GM21360 (cell line): ENCODE measurements at regions not wholly inside any gene's neighbourhood (a gene's known extent, or its start where the extent isn't known, plus 50 kb on each side); places are given as distances from the start of the nearest gene placed in this dataset.

ENCODE experiments used
- ATAC-seq: cut with Tn5 transposase; IDR thresholded peaks from one replicate; pipeline ENCODE4 v1.9.1; 2021; ENCODE audit warnings: mild to moderate bottlenecking, moderate library complexity; ENCODE audit not compliant: unreplicated experiment

DNA sequence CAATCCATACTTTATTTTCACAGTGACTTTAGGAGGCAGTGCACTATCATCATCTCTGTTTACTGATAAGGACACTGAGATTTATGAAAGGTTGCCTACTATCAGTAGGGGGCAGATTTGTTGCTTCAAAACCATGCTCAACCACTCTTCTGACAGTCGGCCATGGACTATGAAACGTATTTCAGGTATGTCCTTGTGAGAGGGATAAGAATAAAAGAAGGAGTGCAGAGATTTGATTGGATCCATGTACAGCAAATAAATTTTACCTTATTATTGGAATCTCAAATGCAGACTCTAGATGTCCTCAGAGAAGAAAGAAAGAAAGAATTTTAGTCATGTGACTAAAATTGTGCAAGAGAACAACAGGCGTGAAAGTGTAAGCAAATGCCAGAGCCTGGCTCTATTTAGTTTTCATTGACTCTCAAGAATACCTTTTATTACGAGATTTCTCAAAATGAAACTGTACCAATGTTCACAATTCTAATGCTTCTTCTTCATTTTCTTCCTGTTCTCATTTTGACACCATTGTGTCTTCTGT lies 296.6 kb upstream of the RASA1 start:
- ATAC-seq = peak; percentile 71

DNA sequence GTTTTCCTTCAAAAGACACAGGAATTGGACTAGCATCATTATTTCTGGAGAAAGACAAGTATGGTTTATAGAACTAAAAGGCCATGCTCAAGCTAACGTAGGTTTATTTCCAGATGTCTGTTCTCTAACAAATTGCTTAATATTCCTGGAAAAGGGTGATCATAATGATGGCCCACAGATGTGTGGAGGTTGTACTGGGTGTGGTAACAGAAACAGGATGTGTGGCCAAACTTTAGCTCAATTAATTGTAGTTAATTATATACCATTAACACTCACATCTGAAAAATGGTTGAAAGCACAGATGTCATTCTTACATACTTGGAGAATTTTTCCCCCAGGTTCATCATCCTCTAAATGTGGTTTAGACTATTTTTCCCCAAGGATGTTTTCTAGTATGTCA lies 292.7 kb upstream of the RASA1 start:
- ATAC-seq = no peak

DNA sequence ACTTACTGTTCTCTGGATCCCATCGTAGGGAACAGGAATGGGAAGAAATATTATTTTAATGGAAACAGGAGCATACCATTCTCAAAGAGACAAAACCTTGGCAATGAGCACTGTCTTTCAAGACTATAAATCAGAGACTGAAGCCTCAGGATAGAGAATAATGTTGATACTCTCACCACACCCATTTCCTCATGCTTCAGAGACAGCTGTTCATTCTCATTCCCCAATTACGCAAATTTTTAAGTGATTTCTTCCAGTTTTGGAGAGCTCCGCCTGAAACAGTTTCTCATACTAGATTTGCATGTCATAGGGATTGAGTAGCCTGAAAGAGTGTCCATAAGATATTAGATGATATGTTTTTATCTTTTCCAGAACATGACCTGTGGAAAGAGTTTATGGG lies 290.5 kb upstream of the RASA1 start:
- ATAC-seq = no peak

DNA sequence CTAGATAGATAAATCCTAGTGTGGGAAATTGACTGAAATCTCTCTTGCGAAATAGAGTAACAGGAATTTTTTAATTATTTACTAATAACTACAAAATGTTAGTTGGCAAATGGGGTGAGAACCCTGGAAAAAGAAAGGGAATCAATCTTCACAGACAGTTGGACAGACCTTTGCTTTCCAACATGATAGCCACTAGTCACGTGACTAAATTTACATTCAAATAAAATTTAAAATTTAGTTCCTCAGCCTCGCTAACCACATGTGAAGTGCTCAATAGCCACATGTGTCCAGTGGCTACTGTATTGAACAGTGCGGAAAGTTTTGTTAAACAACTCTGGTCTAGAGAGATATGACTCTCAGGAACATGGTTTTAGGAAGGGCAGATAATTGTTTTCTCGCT lies 289.9 kb upstream of the RASA1 start:
- ATAC-seq = no peak

DNA sequence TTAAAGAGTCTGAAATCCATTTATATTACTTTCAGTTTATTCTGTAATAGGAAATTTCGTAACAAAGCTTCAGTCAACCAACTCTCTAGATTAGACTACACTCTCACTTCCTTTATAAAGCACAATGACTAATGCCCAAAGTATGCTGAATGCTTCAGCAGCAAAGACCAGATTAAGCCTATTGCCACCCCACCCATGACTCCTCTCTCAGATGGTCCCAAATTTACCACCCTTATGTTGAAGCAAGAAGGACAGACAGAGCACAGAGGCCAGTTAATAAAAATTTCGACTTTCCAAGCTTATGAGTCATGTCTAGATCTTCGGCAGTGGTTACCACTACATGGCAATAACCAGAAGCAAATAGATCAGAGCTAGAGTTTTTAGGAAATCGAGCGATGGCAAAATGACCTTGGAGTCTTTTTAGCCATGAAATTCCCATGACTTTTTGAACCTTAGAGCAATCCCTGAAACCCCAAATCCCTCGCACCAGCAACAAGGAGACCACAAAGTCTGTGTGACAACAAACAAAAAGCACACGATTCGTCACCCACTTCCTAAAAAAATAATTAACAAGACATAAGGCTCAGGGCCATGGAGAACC lies 287.8 kb upstream of the RASA1 start:
- peak; percentile 76 for ATAC-seq

DNA sequence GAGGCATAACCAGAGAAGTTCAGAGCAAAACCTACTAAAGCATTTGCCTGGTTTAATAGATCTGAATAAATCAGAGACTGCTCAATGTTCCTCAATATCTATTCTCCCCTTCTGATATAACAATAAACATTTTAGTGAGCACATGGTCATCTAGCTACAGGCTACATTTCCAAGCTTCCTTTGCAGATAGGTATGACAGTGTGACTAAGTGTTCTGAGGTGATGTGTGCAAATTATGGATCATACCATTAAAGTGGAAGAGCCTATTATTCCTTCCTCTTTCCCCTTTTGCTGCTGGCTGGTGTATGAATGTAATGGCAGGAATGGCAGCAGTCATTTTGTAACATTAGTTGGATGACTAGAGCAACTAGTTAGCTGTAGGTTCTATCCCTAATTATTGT lies 285.8 kb upstream of the RASA1 start:
- no peak for ATAC-seq

DNA sequence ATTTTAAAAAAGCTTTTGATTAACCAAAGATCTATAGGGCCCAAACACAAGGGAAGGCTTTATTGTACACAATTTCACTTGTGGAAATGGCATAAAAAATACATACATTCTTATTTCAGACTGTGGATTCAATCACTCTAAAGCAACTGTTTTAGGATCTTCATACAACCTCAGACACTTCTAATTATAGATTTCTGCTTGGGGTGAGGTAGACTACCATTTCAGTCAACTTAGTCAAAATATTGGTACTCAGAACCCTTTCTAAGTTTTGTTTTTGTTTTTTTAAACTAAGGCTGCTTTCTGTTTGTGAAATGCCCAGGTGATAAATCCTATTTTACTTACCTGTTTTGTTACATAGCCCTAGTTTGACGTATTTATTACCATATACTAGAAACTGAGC lies 284.5 kb upstream of the RASA1 start:
- ATAC-seq = peak; percentile 46

DNA sequence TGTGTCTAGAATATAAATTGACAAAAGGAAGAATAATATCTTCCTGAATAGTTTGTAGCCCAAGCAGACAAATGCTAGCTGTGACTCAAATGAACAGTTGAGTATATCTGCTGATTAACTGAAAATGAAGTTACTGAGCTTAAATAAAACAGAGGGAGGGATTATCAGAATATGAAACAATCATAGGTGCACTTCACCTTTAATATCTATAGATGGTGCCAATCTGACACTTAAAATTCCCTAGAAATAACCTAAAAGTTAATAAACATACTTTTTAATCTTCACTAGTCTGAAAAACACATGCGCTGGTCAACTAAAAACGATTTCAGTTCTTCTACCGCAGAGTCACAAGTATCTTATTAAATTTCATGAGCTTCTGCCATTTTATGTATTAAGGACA lies 280.8 kb upstream of the RASA1 start:
- ATAC-seq = no peak

DNA sequence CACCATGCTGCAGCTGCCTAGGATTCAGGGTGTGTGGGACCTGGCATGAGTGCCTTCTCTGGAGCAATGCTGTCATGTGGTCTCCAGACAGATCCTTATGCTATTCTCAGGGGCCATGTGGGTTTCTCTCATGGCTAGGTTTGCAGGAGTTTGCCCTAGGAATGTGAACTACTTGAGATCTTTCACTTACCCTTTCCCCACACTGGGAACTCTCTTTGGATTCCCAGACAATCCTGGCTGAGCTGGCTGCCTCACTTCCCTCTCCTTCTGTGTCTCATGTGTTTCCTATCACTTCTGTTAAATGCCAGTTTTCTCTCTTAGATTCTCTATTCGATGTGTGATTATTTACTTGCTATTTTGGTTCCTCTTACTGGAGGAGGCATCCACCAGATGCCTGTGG lies 270.2 kb upstream of the RASA1 start:
- no peak for ATAC-seq

DNA sequence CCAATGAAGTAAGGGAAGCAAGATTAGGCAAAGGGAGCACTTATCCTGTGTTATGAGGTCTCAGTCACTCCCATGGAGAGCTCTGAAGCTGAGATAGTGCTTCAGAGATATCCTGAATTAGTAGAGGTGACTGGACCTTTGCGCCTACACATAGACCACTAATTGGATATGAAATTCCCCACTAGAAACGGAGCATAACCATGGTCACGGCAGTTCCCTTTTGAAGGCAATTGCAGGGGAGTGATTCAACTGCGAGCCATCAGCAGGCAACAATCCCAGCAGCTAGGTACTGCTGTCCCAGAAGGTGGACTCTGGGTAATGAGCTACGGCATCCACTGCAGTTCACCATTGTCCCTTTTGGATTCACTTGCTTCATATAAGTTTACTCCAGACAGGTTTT lies 267.7 kb upstream of the RASA1 start:
- ATAC-seq = no peak

DNA sequence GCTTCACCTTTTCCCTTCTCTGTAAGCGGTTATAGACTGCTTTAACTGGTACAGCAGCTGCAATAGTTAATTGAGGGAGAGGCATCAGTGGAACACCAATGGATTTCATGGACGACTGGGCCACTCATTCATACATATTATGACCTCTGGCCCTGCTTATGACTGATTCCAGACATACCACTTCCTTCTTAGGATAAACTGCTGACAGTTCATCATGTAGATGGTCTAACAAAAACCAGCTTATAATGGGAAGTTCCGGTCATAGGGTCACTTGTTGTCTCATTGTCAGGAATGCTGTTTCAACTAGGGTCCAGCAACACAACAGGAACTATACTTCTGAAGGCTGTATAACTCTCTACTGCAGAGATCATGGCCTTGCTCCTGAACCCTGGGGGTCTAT lies 265.2 kb upstream of the RASA1 start:
- ATAC-seq = no peak

DNA sequence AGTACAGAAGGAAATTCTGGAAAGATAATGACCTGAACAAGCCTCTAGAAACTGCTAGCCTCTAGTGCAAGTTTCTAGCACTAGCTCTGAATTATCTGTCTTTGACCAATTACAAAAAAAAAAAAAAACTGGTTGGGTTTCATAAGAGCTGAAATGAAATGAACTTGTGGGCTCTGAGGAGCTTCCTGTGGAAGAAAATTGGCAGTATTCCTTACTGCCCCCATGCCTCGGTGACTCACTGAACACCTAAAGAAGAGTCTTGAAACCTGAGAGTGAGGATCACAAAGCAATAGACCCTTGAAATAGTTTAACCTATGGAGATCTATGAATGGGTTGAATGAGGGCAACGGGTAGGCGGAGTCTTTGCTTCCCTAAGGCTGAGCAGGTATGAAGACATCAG lies 263.6 kb upstream of the RASA1 start:
- ATAC-seq = no peak

DNA sequence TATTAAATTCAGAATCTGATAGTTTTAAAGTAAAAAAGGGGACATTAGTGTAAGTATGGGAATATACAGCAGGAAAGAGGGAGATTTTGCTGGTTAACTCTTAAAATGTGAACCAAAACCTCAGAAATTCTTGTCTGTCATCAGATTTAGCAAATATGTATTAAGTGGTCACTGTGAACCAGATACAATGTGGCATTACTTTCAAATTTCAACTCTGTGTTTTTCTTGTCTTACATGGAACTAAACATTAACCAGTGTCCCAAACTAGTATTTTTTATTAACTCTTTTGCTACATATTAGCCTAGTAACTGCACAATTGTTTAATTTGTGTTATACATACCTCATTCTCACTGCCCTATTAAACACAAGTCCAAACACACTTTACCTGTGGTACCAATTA lies 259.9 kb upstream of the RASA1 start:
- ATAC-seq = no peak

DNA sequence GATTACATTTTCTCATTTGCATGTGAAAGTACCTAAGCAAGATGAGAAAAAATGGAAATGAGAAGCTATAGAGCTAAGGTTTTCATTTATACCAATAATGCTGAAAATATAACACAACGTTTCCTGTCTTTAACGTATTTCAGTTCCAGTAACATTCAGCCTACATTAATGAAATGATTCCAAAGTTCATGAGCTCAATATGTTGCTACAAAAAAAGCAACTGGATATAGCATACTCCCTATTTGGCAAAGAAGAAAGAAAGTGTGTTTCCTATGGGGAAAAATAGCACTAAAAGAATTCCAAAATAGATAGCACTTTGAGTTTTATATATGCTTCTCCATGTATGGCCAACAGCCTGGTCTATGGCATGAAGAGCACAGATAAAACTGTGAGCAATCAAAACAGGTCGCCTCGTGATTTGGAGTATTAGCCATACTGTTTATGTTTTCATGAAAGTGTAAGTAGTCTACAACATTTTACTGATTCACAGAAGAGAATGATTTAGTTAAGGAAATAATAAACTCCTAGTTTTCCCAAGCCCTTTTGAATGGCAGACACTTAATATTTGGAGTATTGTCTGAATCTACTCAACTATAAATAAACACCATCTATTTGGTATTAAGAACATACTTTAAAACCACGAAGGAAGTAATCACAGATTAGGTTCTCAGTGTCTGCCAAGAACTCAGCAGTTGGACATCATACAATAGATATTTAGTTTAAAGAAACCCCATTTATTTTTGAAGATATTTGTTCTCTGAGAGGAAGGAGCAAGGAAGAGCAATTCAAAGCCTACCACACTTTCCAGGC lies 258.7 kb upstream of the RASA1 start:
- ATAC-seq = no peak

DNA sequence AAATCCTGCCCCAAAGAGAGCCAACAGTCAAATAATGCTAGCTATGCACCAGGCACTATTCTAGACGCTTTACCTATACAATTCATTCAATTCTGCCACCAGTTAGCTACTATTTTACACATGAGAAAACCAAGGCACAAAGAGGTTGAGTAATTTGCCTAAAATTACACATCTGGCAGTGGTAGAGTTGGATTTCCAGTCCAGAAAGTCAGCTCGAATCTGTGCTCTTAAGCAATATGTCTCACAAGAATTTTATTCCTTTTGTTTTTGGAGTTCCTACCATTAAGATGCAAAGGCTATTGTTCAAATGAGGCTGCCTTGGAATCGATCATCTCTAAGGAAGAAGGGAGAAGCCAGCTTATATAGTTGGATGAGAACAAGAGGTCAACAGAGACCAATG lies 256.9 kb upstream of the RASA1 start:
- ATAC-seq = no peak

DNA sequence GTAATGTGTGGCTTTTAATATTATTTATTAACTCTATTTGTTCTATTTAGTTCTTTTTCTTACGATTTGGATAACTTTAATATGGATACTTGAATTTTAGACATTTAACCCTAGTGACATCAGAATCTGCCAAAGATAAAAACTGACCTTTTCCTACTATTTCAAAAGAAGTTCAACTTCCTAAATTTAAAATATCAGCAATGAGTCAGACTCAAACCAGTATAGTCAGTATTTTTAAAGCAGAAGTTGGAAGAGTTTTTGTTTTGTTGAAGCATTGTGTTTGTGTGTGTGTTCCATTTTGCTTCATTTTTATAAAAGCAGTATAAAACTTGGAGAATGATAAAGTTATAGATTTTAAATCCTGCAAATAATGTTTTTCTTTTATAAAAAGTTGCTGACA lies 251.8 kb upstream of the RASA1 start:
- ATAC-seq = no peak

DNA sequence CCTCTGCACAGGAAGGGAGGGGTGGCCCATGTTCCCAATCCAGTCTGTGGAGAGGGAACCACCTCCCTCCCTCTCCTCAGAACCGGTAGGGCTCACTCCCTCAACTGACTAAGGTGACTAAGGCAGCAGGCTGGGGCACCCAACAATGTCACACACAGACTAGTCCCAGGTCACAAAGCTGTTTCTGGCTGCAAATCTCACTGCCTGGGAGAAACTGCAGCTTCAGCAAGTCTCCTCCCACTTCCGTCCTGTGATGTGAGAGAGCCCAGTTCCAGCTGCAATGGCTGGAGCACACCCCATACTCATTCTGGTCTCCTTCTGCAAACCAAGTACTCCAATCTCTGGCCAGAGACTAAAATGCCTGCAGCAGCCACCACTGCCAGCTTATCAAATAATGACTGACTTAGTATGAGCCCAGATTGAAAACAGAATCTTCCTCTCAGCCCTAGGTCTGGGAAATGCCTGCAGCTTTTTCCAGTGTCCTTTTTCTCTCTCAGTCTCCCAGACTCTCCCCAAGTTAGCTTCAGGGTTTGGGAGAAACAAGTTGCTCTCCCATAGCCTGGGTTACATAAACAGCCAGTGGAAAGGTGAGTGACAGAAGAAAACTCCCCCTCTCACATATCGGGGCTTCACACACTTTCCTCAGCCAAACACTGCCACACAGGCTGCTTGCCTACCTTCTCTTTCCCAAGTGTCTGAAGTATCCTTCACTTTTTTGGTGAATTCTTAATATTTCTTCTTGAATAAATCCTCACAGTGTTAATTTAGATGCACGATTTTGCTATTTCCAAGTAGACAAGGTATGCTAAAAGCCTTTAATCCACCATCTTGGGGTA lies 247.4 kb upstream of the RASA1 start:
- peak; percentile 98 for ATAC-seq

DNA sequence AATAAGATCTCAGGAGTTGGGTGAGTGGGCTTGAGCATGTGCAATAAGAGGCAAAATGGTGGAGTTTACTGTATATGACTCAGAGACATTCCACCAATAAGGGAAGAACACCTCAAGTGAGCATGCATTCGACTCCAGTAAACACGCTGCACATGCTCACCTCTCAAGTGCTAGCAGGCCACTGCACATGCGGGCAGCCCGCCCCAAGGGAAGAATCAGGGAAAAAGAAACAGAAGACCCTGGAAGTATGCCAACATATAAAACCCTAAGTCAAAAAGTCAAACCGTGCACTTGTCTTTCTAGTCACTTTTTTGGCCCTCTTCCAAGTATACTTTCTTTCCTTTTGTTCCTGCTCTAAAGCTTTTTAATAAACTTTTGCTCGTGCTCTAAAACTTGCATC lies 245.3 kb upstream of the RASA1 start:
- ATAC-seq = no peak

DNA sequence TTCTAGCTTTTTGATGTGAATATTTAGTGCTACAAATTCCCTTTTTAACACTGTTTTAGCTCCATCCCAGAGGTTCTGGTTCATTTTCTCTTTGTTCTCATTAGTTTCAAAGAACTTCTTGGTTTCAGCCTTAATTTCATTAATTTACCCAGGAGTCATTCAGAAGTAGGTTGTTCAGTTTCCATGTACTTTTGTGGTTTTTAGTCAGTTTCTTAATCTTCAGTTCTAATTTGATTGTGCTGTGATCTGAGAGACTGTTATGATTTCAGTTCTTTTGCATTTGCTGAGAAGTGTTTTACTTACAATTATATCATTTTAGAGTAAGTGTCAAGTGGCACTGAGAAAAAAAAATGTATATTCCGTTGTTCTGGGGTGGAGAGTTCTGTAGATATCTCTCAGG lies 240.1 kb upstream of the RASA1 start:
- no peak for ATAC-seq

DNA sequence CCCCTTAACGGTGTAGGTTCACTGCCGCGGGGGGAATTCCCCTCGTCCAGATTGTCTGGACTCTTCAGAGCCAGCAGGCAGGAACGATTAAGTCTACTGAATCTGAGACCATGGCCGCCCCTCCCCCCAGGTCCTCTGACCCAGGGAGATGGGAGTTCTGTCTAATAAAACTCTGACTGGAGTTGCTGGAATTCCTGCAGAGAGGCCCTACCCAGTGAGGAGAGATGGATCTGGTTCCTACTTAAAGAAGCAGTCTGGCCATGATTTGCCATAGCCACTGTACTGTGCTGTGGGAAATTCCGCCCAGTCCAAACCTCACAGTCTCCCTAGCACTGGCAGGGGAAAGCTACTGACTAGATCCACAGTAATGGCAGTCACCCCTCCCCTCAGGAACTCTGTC lies 237.7 kb upstream of the RASA1 start:
- ATAC-seq = no peak

DNA sequence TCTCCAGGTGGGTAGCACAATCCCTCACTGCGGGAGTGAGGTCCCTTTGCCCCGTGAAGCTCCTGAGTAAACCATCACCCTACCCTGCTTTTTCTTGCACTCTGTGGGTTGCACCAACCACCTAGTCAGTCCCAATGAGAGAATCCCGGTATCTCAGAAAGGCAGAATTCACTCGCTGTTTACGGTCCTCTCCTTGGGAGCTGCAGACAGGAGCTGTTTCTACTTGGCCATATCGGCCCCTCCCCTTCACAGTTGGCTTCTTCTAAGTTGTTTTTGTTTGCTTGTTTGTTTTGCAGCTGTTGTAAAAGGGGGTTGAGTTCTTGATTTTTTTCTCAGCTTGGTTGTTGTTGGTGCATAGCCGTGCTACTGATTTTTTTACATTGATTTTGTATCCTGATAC lies 237.0 kb upstream of the RASA1 start:
- ATAC-seq = no peak

DNA sequence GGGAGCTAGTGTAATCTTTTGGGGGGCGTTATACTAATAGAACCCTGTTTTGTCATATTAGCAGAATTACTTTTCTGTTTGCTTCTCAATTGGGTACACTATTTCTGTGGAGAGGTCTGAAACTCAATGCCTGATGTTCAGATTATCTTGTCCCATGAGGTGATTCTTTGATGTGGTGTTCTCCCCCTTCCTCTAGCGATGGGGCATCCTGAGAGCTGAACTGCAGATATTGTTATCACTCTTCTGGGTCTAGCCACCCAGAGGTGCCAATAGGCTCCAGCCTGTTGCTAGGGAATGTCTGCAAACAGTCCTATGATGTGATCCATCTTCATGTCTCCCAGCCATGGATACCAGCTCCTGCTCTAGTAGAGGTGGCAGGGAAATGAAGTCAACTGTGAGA lies 233.1 kb upstream of the RASA1 start:
- no peak for ATAC-seq
